Adrenal gland (tissue), 9 donors: ENCODE measurements at regions not wholly inside any gene's neighbourhood (a gene's known extent, or its start where the extent isn't known, plus 50 kb on each side); places are given as distances from the start of the nearest gene placed in this dataset.

Experiments used
- DNase-seq, 7 donors: peaks; one replicate each; pipeline ENCODE4 v3.0.0-alpha.2; 2019 to 2020
- H3K27ac ChIP-seq, 5 donors: fragments of 200-600 bp; sonication (generic) in 4 of 5; 1 replicate in 3 of 5; 2 replicates in 2 of 5; pipeline versions ENCODE4 v1.5.1 to v1.8.0; 2016 to 2020; ENCODE audit warnings: mild to moderate bottlenecking in 1 of 5
- H3K27me3 ChIP-seq: fragments of 200-600 bp; 2 replicates; pipeline ENCODE4 v1.8.0; 2021
- H3K36me3 ChIP-seq, 2 donors: fragments of 200-600 bp; replicated peaks in 1 of 2; 1 replicate in 1 of 2; 2 replicates in 1 of 2; pipeline versions ENCODE4 v1.5.1 to v1.8.0; 2018 to 2022
- H3K4me1 ChIP-seq, 2 donors: fragments of 200-600 bp; replicated peaks in 1 of 2; 1 replicate in 1 of 2; 2 replicates in 1 of 2; pipeline versions ENCODE4 v1.5.1 to v1.8.0; 2018 to 2021
- H3K4me3 ChIP-seq, 4 donors: fragments of 200-600 bp; sonication (generic) in 3 of 4; one replicate each; pipeline ENCODE4 v1.5.1; 2016 to 2018
- H3K9me3 ChIP-seq, 3 donors: fragments of 200-600 bp; sonication (generic) in 1 of 3; replicated peaks in 1 of 3; 1 replicate in 2 of 3; 2 replicates in 1 of 3; pipeline versions ENCODE4 v1.5.1 to v1.8.0; 2016 to 2021
- POLR2A ChIP-seq, 2 donors: fragments of 450-650 bp; IDR thresholded peaks; one replicate each; pipeline ENCODE4 v1.6.1; 2017; ENCODE audit warnings: antibody characterized with exemption in 2 of 2, mild to moderate bottlenecking in 2 of 2, moderate library complexity in 1 of 2
- WGBS, 4 donors: extraction: QIAGEN DNeasy Blood & Tissue Kit in 2 of 4; methylation state at CpG; one replicate each; pipeline versions ENCODE4 v1.1.5 to v1.1.7; 2013 to 2017; 5-methylcytosine and 5-hydroxymethylcytosine counted together
- intact Hi-C, 2 donors: fragments of 100-400 bp; cut with DNase I; formaldehyde crosslinking; loops; one replicate each; pipeline versions ENCODE4 v1.14.1 to v1.15.0; 2022 to 2023
- TF ChIP-seq, protein P1 (sequence below), 6 experiments: fragments of 450-650 bp in 4 of 6; fragments of 200-600 bp in 2 of 6; sonication (generic) in 1 of 6; IDR thresholded peaks; 1 replicate in 5 of 6; 2 replicates in 1 of 6; pipeline versions ENCODE4 v1.5.1 to v1.8.0; 2016 to 2021; ENCODE audit warnings: antibody characterized with exemption in 6 of 6, mild to moderate bottlenecking in 2 of 6, moderate library complexity in 1 of 6
- donor health status: healthy with polysubstance abuse.
- donor health status: Bipolar disorder and iron deficiency.
- donor health status: DM: yes; HTN: yes; CAD: no.
- donor health status: DM: no; HTN: no; CAD: no.
- donor health status: DM: no; HTN: no; CAD: no.

GRCh38 chr11:39443424-39444022 lies 2015.9 kb downstream of the LRRC4C start:
- DNase-seq: no peak
- H3K4me3 ChIP-seq: no peak overlapping the region
- intact Hi-C loops: no loop called here

DNA sequence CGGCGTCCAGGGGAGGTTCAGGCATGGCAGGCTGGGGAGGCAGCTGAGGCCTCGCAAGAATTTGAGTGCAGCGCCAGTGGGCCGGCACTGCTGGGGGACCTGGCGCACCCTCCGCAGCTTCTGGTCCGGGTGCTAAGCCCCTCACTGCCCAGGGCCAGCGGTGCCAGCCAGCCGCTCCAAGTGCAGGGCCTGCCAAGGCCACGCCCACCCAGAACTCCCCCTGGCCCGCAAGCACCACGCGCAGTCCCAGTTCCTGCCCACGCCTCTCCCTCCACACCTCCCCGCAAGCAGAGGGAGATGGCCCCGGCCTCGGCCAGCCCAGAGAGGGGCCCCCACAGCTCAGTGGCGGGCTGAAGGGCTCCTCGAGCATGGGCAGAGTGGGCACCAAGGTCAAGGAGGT lies 2017.3 kb downstream of the LRRC4C start:
- intact Hi-C loops: no loop called here
- no peaks in the 10 kb centered on the region for H3K9me3 ChIP-seq
- no peaks in the 10 kb centered on the region for H3K36me3 ChIP-seq
- DNase-seq: no peak
- WGBS, 4 donors: 87 to 100% (median 88%) methylated on average over 1 to 20 of the region's 20 CpGs; no CpG with 5 or more reads in 1 of the 4 donors
- H3K4me3 ChIP-seq: no peak overlapping the region
- no peak overlapping the region for H3K27ac ChIP-seq
- H3K4me1 ChIP-seq: no peaks in the 10 kb centered on the region
- no peak for TF ChIP-seq POLR2A (IDR thresholded peaks at IDR 0.05)
- TF ChIP-seq, protein P1, sequence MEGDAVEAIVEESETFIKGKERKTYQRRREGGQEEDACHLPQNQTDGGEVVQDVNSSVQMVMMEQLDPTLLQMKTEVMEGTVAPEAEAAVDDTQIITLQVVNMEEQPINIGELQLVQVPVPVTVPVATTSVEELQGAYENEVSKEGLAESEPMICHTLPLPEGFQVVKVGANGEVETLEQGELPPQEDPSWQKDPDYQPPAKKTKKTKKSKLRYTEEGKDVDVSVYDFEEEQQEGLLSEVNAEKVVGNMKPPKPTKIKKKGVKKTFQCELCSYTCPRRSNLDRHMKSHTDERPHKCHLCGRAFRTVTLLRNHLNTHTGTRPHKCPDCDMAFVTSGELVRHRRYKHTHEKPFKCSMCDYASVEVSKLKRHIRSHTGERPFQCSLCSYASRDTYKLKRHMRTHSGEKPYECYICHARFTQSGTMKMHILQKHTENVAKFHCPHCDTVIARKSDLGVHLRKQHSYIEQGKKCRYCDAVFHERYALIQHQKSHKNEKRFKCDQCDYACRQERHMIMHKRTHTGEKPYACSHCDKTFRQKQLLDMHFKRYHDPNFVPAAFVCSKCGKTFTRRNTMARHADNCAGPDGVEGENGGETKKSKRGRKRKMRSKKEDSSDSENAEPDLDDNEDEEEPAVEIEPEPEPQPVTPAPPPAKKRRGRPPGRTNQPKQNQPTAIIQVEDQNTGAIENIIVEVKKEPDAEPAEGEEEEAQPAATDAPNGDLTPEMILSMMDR (IDR thresholded peaks at IDR 0.05): no peak
- H3K27me3 ChIP-seq: no peaks in the 10 kb centered on the region

More at GRCh38 chr11:39443424-39444022, 2015.9 kb downstream of the LRRC4C start:
- no peaks in the 10 kb centered on the region for H3K4me1 ChIP-seq
- TF ChIP-seq, protein P1 (IDR thresholded peaks at IDR 0.05): no peak
- no peak for TF ChIP-seq POLR2A (IDR thresholded peaks at IDR 0.05)
- no peak overlapping the region for H3K27ac ChIP-seq
- H3K9me3 ChIP-seq: no peaks in the 10 kb centered on the region
- no peaks in the 10 kb centered on the region for H3K36me3 ChIP-seq
- H3K27me3 ChIP-seq: no peaks in the 10 kb centered on the region

- intact Hi-C loops: no loop called here
- no peak for DNase-seq
- H3K9me3 ChIP-seq: no peaks in the 10 kb centered on the region
- TF ChIP-seq, protein P1 (IDR thresholded peaks at IDR 0.05): no peak
- TF ChIP-seq POLR2A (IDR thresholded peaks at IDR 0.05): no peak
- H3K36me3 ChIP-seq: no peaks in the 10 kb centered on the region
- H3K4me3 ChIP-seq: no peak overlapping the region
- WGBS, 4 donors: 75 to 95% (median 90%) methylated on average over 3 of the region's 3 CpGs
- no peak overlapping the region for H3K27ac ChIP-seq
- no peaks in the 10 kb centered on the region for H3K27me3 ChIP-seq
- H3K4me1 ChIP-seq: no peaks in the 10 kb centered on the region
Measured at GRCh38 chr11:39435641-39436040, 2023.8 kb downstream of the LRRC4C start.

- no peak for DNase-seq
- Histone ChIP-seq H3K27me3 (no peaks in the 10 kb centered on the region), H3K4me3 (no peak overlapping the region), H3K36me3 (no peaks in the 10 kb centered on the region), H3K27ac (no peak overlapping the region), H3K9me3 (no peaks in the 10 kb centered on the region), H3K4me1 (no peaks in the 10 kb centered on the region)
- WGBS, 4 donors: 58 to 73% (median 65%) methylated on average over 1 of the region's 1 CpG
- TF ChIP-seq POLR2A (IDR thresholded peaks at IDR 0.05): no peak
- TF ChIP-seq, protein P1 (IDR thresholded peaks at IDR 0.05): no peak
- intact Hi-C loops: no loop called here
Measured at GRCh38 chr11:39434466-39434865, 2025.0 kb downstream of the LRRC4C start.
